ENCODE measurements at regions not wholly inside any gene's neighbourhood (a gene's known extent, or its start where the extent isn't known, plus 50 kb on each side); places are given as distances from the start of the nearest gene placed in this dataset.

DNA sequence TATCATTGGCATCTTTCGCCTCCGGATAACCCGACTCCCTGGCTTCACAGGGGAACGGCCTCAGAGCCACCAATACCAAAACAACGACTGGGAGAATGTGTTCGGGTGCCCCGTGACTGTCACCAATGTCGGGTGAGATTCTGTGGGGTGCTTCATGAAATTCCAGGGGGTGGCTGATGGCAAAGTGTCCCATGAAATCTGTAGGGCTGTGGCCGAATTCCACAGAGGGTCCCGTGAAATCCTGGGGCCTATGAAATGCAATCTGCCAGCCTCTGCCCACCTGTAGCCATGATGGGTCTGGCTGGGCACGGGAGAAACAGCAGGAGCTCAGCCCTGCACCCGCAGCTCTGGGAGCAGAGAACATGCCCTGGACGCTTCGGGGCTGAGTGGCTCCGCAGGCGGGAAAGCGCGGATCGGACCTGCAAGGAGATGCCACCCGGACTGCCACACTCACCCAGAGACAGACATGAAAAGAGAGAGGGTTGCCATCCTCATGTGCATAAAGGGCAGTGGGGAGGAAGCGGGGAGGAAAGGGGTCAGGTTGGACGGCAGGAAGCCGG is 192.4 kb downstream of the OLFM1 start:
- H3K27ac ChIP-seq = no peak overlapping the region
- no peak overlapping the region for H3K4me3 Mint-ChIP-seq
- no peaks in the 10 kb centered on the region for H3K9me3 ChIP-seq (ENCODE audit: low read depth)
- no peaks in the 10 kb centered on the region for H3K36me3 ChIP-seq
- no peak overlapping the region for H3K9ac ChIP-seq
- H3K9me3 Mint-ChIP-seq = no peaks in the 10 kb centered on the region
- H3K4me3 ChIP-seq = no peak overlapping the region
- peaks cover 7% of the 10 kb centered on the region for H3F3A ChIP-seq (ENCODE audit: low read depth)
- H3K27me3 ChIP-seq = no peaks in the 10 kb centered on the region
- H3K4me1 ChIP-seq = no peaks in the 10 kb centered on the region
- H3K27me3 Mint-ChIP-seq (ENCODE audit: insufficient read depth, low read depth) = peaks cover 20% of the 10 kb centered on the region
- H3K4me1 Mint-ChIP-seq = peaks cover 4% of the 10 kb centered on the region
- no peak overlapping the region for H3K27ac Mint-ChIP-seq
- TF ChIP-seq EZH2phosphoT487 (IDR thresholded peaks at IDR 0.05) = no peak
- no peak overlapping the region for H3K4me2 ChIP-seq
- no peak overlapping the region for H2AFZ ChIP-seq (replicated peaks)
- DNase-seq (ENCODE audit: low spot score) = no peak
- no peaks in the 10 kb centered on the region for H3K79me2 ChIP-seq (ENCODE audit: low read depth)
- no peaks in the 10 kb centered on the region for H3K36me3 Mint-ChIP-seq
- no peaks in the 10 kb centered on the region for H4K20me1 ChIP-seq (ENCODE audit: low read depth)

- Histone ChIP-seq H3K27ac (no peak overlapping the region), H3K4me1 (no peaks in the 10 kb centered on the region), H3K36me3 (no peaks in the 10 kb centered on the region), H3K27me3 (no peaks in the 10 kb centered on the region), H2AFZ (replicated peaks) (no peak overlapping the region), H3K4me3 (no peak overlapping the region), H4K20me1 (ENCODE audit: low read depth) (no peaks in the 10 kb centered on the region), H3F3A (ENCODE audit: low read depth) (peaks cover 14% of the 10 kb centered on the region), H3K79me2 (ENCODE audit: low read depth) (no peaks in the 10 kb centered on the region), H3K9me3 (ENCODE audit: low read depth) (no peaks in the 10 kb centered on the region), H3K9ac (no peak overlapping the region), H3K4me2 (no peak overlapping the region)
- no peak overlapping the region for H3K4me3 Mint-ChIP-seq
- H3K27me3 Mint-ChIP-seq (ENCODE audit: insufficient read depth, low read depth) = peaks cover 18% of the 10 kb centered on the region
- H3K36me3 Mint-ChIP-seq = no peaks in the 10 kb centered on the region
- no peak for DNase-seq (ENCODE audit: low spot score)
- no peak overlapping the region for H3K27ac Mint-ChIP-seq
- no peaks in the 10 kb centered on the region for H3K9me3 Mint-ChIP-seq
- TF ChIP-seq, protein P1, sequence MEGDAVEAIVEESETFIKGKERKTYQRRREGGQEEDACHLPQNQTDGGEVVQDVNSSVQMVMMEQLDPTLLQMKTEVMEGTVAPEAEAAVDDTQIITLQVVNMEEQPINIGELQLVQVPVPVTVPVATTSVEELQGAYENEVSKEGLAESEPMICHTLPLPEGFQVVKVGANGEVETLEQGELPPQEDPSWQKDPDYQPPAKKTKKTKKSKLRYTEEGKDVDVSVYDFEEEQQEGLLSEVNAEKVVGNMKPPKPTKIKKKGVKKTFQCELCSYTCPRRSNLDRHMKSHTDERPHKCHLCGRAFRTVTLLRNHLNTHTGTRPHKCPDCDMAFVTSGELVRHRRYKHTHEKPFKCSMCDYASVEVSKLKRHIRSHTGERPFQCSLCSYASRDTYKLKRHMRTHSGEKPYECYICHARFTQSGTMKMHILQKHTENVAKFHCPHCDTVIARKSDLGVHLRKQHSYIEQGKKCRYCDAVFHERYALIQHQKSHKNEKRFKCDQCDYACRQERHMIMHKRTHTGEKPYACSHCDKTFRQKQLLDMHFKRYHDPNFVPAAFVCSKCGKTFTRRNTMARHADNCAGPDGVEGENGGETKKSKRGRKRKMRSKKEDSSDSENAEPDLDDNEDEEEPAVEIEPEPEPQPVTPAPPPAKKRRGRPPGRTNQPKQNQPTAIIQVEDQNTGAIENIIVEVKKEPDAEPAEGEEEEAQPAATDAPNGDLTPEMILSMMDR (IDR thresholded peaks at IDR 0.05) = no peak
- TF ChIP-seq EZH2 (IDR thresholded peaks at IDR 0.05) (no peak), EZH2phosphoT487 (IDR thresholded peaks at IDR 0.05) (no peak)
- H3K4me1 Mint-ChIP-seq = peaks cover 4% of the 10 kb centered on the region
Measured at GRCh38 chr9:135280666-135281065, 193.2 kb downstream of the OLFM1 start.

DNA sequence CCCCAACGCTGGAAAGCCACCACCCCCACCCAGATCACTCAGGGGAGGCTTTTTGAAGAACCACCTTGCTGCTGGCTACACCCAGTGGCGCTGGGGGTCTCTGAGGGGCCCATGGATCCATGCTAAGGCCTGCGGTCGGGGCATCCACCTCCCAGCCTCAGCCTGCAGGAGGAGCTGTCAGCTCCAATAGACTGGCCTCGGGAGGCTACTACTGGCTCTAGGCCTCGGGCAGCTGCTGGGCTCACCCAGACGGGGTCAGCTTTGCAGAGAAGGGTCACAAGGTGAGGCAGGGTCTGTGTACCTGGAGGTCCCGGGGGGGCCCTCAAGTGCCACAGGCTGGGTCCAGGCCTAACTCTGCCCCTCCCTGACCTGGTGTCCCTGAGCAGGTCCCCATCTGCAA is 193.7 kb downstream of the OLFM1 start:
- peaks cover 4% of the 10 kb centered on the region for H3K4me1 Mint-ChIP-seq

More for the DNA sequence above, 193.7 kb downstream of the OLFM1 start:
- TF ChIP-seq, protein P1 (IDR thresholded peaks at IDR 0.05) = peak; percentile 50
- TF ChIP-seq EZH2phosphoT487 (IDR thresholded peaks at IDR 0.05) = no peak
- Mint-ChIP-seq H3K9me3 (no peaks in the 10 kb centered on the region), H3K36me3 (no peaks in the 10 kb centered on the region), H3K27ac (no peak overlapping the region), H3K27me3 (ENCODE audit: insufficient read depth, low read depth) (peaks cover 17% of the 10 kb centered on the region), H3K4me3 (no peak overlapping the region)
- H3K9me3 ChIP-seq (ENCODE audit: low read depth) = no peaks in the 10 kb centered on the region
- H3F3A ChIP-seq (ENCODE audit: low read depth) = peaks cover 18% of the 10 kb centered on the region
- H3K4me1 ChIP-seq = no peaks in the 10 kb centered on the region
- no peak overlapping the region for H3K27ac ChIP-seq
- H3K9ac ChIP-seq = no peak overlapping the region
- peak; percentile 60 for DNase-seq (ENCODE audit: low spot score)
- H4K20me1 ChIP-seq (ENCODE audit: low read depth) = no peaks in the 10 kb centered on the region
- H3K27me3 ChIP-seq = no peaks in the 10 kb centered on the region
- no peak overlapping the region for H2AFZ ChIP-seq (replicated peaks)
- no peaks in the 10 kb centered on the region for H3K36me3 ChIP-seq
- no peak overlapping the region for H3K4me3 ChIP-seq
- H3K79me2 ChIP-seq (ENCODE audit: low read depth) = no peaks in the 10 kb centered on the region
- H3K4me2 ChIP-seq = no peak overlapping the region
